ENCODE measurements at regions not wholly inside any gene's neighbourhood (a gene's known extent, or its start where the extent isn't known, plus 50 kb on each side); places are given as distances from the start of the nearest gene placed in this dataset.

DNA sequence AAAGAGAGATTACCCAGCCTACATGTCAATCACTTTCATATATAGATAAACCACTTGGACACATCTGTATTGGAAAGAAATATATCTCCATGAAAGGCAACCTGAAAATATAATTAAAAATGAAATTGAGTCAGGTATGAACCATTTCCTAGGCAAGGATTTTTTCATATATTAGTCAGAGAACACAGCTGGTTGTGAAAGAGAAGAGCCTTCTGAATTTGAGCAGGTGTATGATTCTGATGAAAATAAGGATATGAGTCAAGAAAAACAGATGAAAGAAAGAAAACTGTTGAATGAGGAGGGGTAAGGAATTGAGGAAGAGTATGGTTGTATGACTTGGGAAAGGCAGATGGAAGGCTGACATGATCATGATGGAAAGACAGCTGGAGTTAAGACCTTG is 441.1 kb downstream of the HAO1 start:
- TF ChIP-seq, protein P1, sequence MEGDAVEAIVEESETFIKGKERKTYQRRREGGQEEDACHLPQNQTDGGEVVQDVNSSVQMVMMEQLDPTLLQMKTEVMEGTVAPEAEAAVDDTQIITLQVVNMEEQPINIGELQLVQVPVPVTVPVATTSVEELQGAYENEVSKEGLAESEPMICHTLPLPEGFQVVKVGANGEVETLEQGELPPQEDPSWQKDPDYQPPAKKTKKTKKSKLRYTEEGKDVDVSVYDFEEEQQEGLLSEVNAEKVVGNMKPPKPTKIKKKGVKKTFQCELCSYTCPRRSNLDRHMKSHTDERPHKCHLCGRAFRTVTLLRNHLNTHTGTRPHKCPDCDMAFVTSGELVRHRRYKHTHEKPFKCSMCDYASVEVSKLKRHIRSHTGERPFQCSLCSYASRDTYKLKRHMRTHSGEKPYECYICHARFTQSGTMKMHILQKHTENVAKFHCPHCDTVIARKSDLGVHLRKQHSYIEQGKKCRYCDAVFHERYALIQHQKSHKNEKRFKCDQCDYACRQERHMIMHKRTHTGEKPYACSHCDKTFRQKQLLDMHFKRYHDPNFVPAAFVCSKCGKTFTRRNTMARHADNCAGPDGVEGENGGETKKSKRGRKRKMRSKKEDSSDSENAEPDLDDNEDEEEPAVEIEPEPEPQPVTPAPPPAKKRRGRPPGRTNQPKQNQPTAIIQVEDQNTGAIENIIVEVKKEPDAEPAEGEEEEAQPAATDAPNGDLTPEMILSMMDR (conservative IDR thresholded peaks at IDR 0.05; ENCODE audit: low read depth, low read length) = no peak
- TF ChIP-seq POLR2A (IDR thresholded peaks at IDR 0.05; ENCODE audit: low read depth, low read length) (no peak), RAD21 (IDR thresholded peaks at IDR 0.05; ENCODE audit: low read length) (no peak), RCOR1 (IDR thresholded peaks at IDR 0.05; ENCODE audit: insufficient replicate concordance, low read length) (no peak), MAZ (IDR thresholded peaks at IDR 0.05; ENCODE audit: borderline replicate concordance, low read depth, low read length) (no peak), BHLHE40 (IDR thresholded peaks at IDR 0.05; ENCODE audit: low read depth, low read length) (no peak), MXI1 (IDR thresholded peaks at IDR 0.05; ENCODE audit: borderline replicate concordance, low read depth, low read length) (no peak), SMC3 (IDR thresholded peaks at IDR 0.05; ENCODE audit: low read depth, low read length) (no peak), CEBPB (IDR thresholded peaks at IDR 0.05; ENCODE audit: low read depth, low read length) (no peak), USF2 (IDR thresholded peaks at IDR 0.05; ENCODE audit: low read depth, low read length) (no peak), MAFK (IDR thresholded peaks at IDR 0.05; ENCODE audit: low read depth, low read length) (no peak), CHD1 (IDR thresholded peaks at IDR 0.05; ENCODE audit: low read depth, low read length) (no peak), FOS (IDR thresholded peaks at IDR 0.05; ENCODE audit: low read depth, low read length) (no peak), RFX5 (IDR thresholded peaks at IDR 0.05; ENCODE audit: low read depth, low read length) (no peak)
